Muscle of arm (tissue), 1 donor: ENCODE measurements at regions not wholly inside any gene's neighbourhood (a gene's known extent, or its start where the extent isn't known, plus 50 kb on each side); places are given as distances from the start of the nearest gene placed in this dataset.
A peak's percentile ranks its signal among the peaks of the same experiment; 100 is the strongest.
"Not testable (repeated sequence)": the region's sequence is repeated elsewhere in the genome, so short reads cannot be mapped to it uniquely, and the experiment has no call there.

Source experiments
- DNase-seq: peaks from one replicate; pipeline ENCODE4 v3.0.0-alpha.2; 2013

GRCh38 chr2:194686569-194686968 is 970.5 kb upstream of the SLC39A10 start:
- no peak for DNase-seq

- no peak for DNase-seq
Measured at GRCh38 chr2:194674043-194674442, 983.0 kb upstream of the SLC39A10 start.

GRCh38 chr2:194672994-194673393 is 984.0 kb upstream of the SLC39A10 start:
- DNase-seq = no peak

- peak; percentile 30 for DNase-seq
Measured at GRCh38 chr2:194661431-194661830, 995.6 kb upstream of the SLC39A10 start.

GRCh38 chr2:194639057-194639456 is 1018.0 kb upstream of the SLC39A10 start:
- not testable (repeated sequence) for DNase-seq

- DNase-seq = no peak
Measured at GRCh38 chr2:194621945-194622344, 1035.1 kb upstream of the SLC39A10 start.

GRCh38 chr2:194619366-194619765 is 1037.7 kb upstream of the SLC39A10 start:
- no peak for DNase-seq

- DNase-seq = no peak
Measured at GRCh38 chr2:194618432-194618831, 1038.6 kb upstream of the SLC39A10 start.

- DNase-seq = no peak
Measured at GRCh38 chr2:194616334-194616733, 1040.7 kb upstream of the SLC39A10 start.

- DNase-seq = no peak
Measured at GRCh38 chr2:194610297-194610696, 1046.7 kb upstream of the SLC39A10 start.

GRCh38 chr2:194603429-194603828 is 1053.6 kb upstream of the SLC39A10 start:
- no peak for DNase-seq

- DNase-seq = no peak
Measured at GRCh38 chr2:194602750-194603149, 1054.3 kb upstream of the SLC39A10 start.

GRCh38 chr2:194591192-194591591 is 1065.8 kb upstream of the SLC39A10 start:
- no peak for DNase-seq

GRCh38 chr2:194587739-194588270 is 1069.2 kb upstream of the SLC39A10 start:
- no peak for DNase-seq

- no peak for DNase-seq
Measured at GRCh38 chr2:194567661-194568017, 1089.4 kb upstream of the SLC39A10 start.

- DNase-seq = no peak
Measured at GRCh38 chr2:194566907-194567660, 1089.9 kb upstream of the SLC39A10 start.

GRCh38 chr2:194564422-194564821 is 1092.6 kb upstream of the SLC39A10 start:
- no peak for DNase-seq

- no peak for DNase-seq
Measured at GRCh38 chr2:194562329-194562728, 1094.7 kb upstream of the SLC39A10 start.

- DNase-seq = no peak
Measured at GRCh38 chr2:194559964-194560363, 1097.1 kb upstream of the SLC39A10 start.

- no peak for DNase-seq
Measured at GRCh38 chr2:194559523-194559922, 1097.5 kb upstream of the SLC39A10 start.

GRCh38 chr2:194557993-194558392 is 1099.0 kb upstream of the SLC39A10 start:
- DNase-seq = no peak

GRCh38 chr2:194556629-194557028 is 1100.4 kb upstream of the SLC39A10 start:
- DNase-seq = no peak

GRCh38 chr2:194553980-194554379 is 1103.0 kb upstream of the SLC39A10 start:
- no peak for DNase-seq

GRCh38 chr2:194550702-194551101 is 1106.3 kb upstream of the SLC39A10 start:
- no peak for DNase-seq
